ENCODE measurements at regions not wholly inside any gene's neighbourhood (a gene's known extent, or its start where the extent isn't known, plus 50 kb on each side); places are given as distances from the start of the nearest gene placed in this dataset.

- H3K4me1 Mint-ChIP-seq, result no peaks in the 10 kb centered on the region
- H3K9me3 ChIP-seq (ENCODE audit: control insufficient read depth, low read depth, low read length), result no peaks in the 10 kb centered on the region
- H3K27me3 ChIP-seq (ENCODE audit: insufficient read depth, low read length), result no peaks in the 10 kb centered on the region
- no peak overlapping the region for H2BK12ac ChIP-seq (ENCODE audit: insufficient read length, low read depth, low read length)
- no peak overlapping the region for H3K4ac ChIP-seq (ENCODE audit: low read depth, low read length)
- H3K18ac ChIP-seq (ENCODE audit: insufficient read length, low read depth, low read length), result no peak overlapping the region
- no peak overlapping the region for H2BK20ac ChIP-seq (ENCODE audit: low read depth, low read length, poor library complexity, severe bottlenecking)
- DNase-seq, result no peak
- H4K8ac ChIP-seq (replicated peaks; ENCODE audit: insufficient read length, low read depth, low read length), result no peak overlapping the region
- H3K9ac ChIP-seq (ENCODE audit: extremely low read depth, insufficient read length, low read length), result no peak overlapping the region
- no peaks in the 10 kb centered on the region; a peak in 1 of 5 replicates for H3K9me3 Mint-ChIP-seq
- no peak overlapping the region for H4K5ac ChIP-seq (ENCODE audit: insufficient read length, low read depth, low read length)
- H4K20me1 ChIP-seq (ENCODE audit: control insufficient read depth, insufficient read depth, insufficient read length), result no peaks in the 10 kb centered on the region
- no peak overlapping the region for H3T11ph ChIP-seq (ENCODE audit: low read length)
- no peak overlapping the region for H2BK15ac ChIP-seq (ENCODE audit: low read depth, low read length)
- H3K27ac ChIP-seq (ENCODE audit: insufficient read length, low read depth, low read length), result no peak overlapping the region
- no peak overlapping the region for H3K14ac ChIP-seq (ENCODE audit: insufficient read depth, low read length)
- no peak overlapping the region for H3K56ac ChIP-seq (ENCODE audit: insufficient read length, low read depth, low read length)
- no peak overlapping the region for H2AK5ac ChIP-seq (ENCODE audit: insufficient read length, low read length)
- H2AFZ ChIP-seq (ENCODE audit: low read length), result no peak overlapping the region
- H3K79me2 ChIP-seq (ENCODE audit: insufficient read depth, low read length), result no peaks in the 10 kb centered on the region
- H4K91ac ChIP-seq (ENCODE audit: insufficient read length, low read depth, low read length), result no peak overlapping the region
- H3K27ac Mint-ChIP-seq, result no peak overlapping the region
- H3K23ac ChIP-seq (ENCODE audit: insufficient read length, low read depth, low read length), result no peak overlapping the region
- H3K36me3 Mint-ChIP-seq (ENCODE audit: insufficient read depth in 1 of 3, low read depth in 3 of 3), result no peaks in the 10 kb centered on the region
- no CpG with 5 or more reads among the region's 4 CpGs for WGBS (ENCODE audit: extremely low coverage, insufficient read length, low lambda C conversion rate)
- no peaks in the 10 kb centered on the region; the same call in 1 of the 2 replicates for H3K27me3 Mint-ChIP-seq (ENCODE audit: low read depth)
- H2BK5ac ChIP-seq (ENCODE audit: insufficient read length, low read length), result no peak overlapping the region
- H3K4me2 ChIP-seq (ENCODE audit: insufficient read depth, insufficient read length, low read length), result no peak overlapping the region
- no peaks in the 10 kb centered on the region for H3K79me1 ChIP-seq (ENCODE audit: insufficient read depth, low read depth, low read length, poor library complexity, severe bottlenecking)
- no peaks in the 10 kb centered on the region for H3K23me2 ChIP-seq (ENCODE audit: insufficient read length, low read depth, low read length, poor library complexity, severe bottlenecking)
- no peak overlapping the region for H2BK120ac ChIP-seq (ENCODE audit: low read depth, low read length, poor library complexity, severe bottlenecking)
- no peak for TF ChIP-seq CTCF (conservative IDR thresholded peaks at IDR 0.05)
- no peaks in the 10 kb centered on the region for H3K4me1 ChIP-seq (ENCODE audit: insufficient read depth, low read length)
- no peak overlapping the region for H3K4me3 Mint-ChIP-seq
Measured at GRCh38 chr10:62577076-62577475, 202.9 kb downstream of the ZNF365 start.

Measured in H9 (cell line).